ENCODE measurements at regions not wholly inside any gene's neighbourhood (a gene's known extent, or its start where the extent isn't known, plus 50 kb on each side); places are given as distances from the start of the nearest gene placed in this dataset.

DNA sequence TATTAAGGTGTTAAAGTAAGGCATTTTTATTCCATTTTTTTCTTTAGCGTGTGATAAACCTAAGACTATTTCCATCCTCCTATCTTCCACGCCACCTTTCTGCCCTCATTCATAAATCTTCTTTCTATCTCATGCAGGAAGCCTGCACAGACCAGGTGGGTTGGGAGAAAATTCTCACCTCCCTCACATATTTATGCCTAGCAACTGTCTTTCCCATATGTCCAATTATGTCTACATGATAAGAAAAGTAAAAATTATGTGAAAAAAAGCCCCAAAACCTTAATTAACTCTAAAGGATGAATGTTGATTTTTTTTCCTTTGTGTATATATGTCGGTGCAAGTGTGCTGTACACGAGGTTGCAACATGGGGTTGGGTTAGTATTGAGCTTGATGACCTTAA is 225.6 kb upstream of the GCFC2 start:
- no peak for TF ChIP-seq EZH2 (IDR thresholded peaks at IDR 0.05; ENCODE audit: insufficient read depth, poor library complexity, severe bottlenecking)
- no peak for TF ChIP-seq EZH2phosphoT487 (IDR thresholded peaks at IDR 0.05; ENCODE audit: insufficient read depth, low read depth)

Data from GM23248 (cell line).